OCI-LY1 (cell line): ENCODE measurements at regions not wholly inside any gene's neighbourhood (a gene's known extent, or its start where the extent isn't known, plus 50 kb on each side); places are given as distances from the start of the nearest gene placed in this dataset.

Experiments
- H2AFZ ChIP-seq: fragments of 200-600 bp; sonication (generic), shearing (Covaris generic); 2 replicates; pipeline ENCODE4 v1.6.0; 2014; ENCODE audit warnings: antibody characterized with exemption, mild to moderate bottlenecking, low read length
- H3F3A ChIP-seq: fragments of 200-600 bp; sonication (generic), shearing (Covaris generic); 2 replicates; pipeline ENCODE4 v1.6.0; 2014; ENCODE audit warnings: mild to moderate bottlenecking, antibody characterized with exemption, low read length, moderate library complexity; ENCODE audit not compliant: insufficient read depth
- H3K27ac ChIP-seq: fragments of 200-600 bp; sonication (generic); 2 replicates; pipeline ENCODE4 v1.5.1; 2014; ENCODE audit warnings: low read length, mixed run types, mild to moderate bottlenecking, low read depth; ENCODE audit not compliant: poor library complexity, severe bottlenecking
- H3K27me3 ChIP-seq: fragments of 200-600 bp; sonication (generic); 2 replicates; pipeline ENCODE4 v1.6.0; 2014; ENCODE audit warnings: antibody characterized with exemption, mild to moderate bottlenecking, low read length, moderate library complexity; ENCODE audit not compliant: insufficient read depth
- H3K36me3 ChIP-seq: fragments of 200-600 bp; sonication (generic); 2 replicates; pipeline ENCODE4 v1.6.1; 2014; ENCODE audit warnings: mild to moderate bottlenecking, antibody characterized with exemption, low read length, moderate library complexity, mixed read lengths; ENCODE audit not compliant: insufficient read depth
- H3K4me1 ChIP-seq: fragments of 200-600 bp; sonication (generic); 2 replicates; pipeline ENCODE4 v1.5.1; 2014; ENCODE audit warnings: mild to moderate bottlenecking, low read length, moderate library complexity; ENCODE audit not compliant: insufficient read depth, severe bottlenecking
- H3K4me2 ChIP-seq: fragments of 200-600 bp; sonication (generic), shearing (Covaris generic); 2 replicates; pipeline ENCODE4 v1.6.1; 2014; ENCODE audit warnings: low read length
- H3K4me3 ChIP-seq: fragments of 200-600 bp; sonication (generic); 2 replicates; pipeline ENCODE4 v1.5.1; 2014; ENCODE audit warnings: low read length, low read depth, mild to moderate bottlenecking, mixed read lengths; ENCODE audit not compliant: poor library complexity, severe bottlenecking
- H3K79me2 ChIP-seq: fragments of 200-600 bp; shearing (Covaris generic); 2 replicates; pipeline ENCODE4 v1.6.1; 2016; ENCODE audit warnings: mixed run types, low read length, mixed read lengths; ENCODE audit not compliant: insufficient read depth
- H3K9ac ChIP-seq: fragments of 200-600 bp; sonication (generic), shearing (Covaris generic); 2 replicates; pipeline ENCODE4 v1.6.1; 2014; ENCODE audit warnings: mild to moderate bottlenecking, low read length, mixed read lengths
- H3K9me2 ChIP-seq: fragments of 200-600 bp; sonication (generic), shearing (Covaris generic); 2 replicates; pipeline ENCODE4 v1.6.1; 2014; ENCODE audit warnings: low read depth, mild to moderate bottlenecking, low read length, mixed read lengths
- H3K9me3 ChIP-seq: fragments of 200-600 bp; shearing (Covaris generic); 2 replicates; pipeline ENCODE4 v1.6.1; 2014; ENCODE audit warnings: low read length, mixed read lengths
- H4K20me1 ChIP-seq: fragments of 200-600 bp; sonication (generic), shearing (Covaris generic); 2 replicates; pipeline ENCODE4 v1.6.0; 2016; ENCODE audit warnings: mild to moderate bottlenecking, low read length; ENCODE audit not compliant: insufficient read depth
- CTCF ChIP-seq: fragments of 200-600 bp; sonication (generic), shearing (Covaris generic); IDR thresholded peaks from 2 replicates; pipeline ENCODE4 v1.5.1; 2017; ENCODE audit warnings: mild to moderate bottlenecking, antibody characterized with exemption, low read length, moderate library complexity, mixed read lengths
- EZH2 ChIP-seq: fragments of 200-600 bp; sonication (generic), shearing (Covaris generic); IDR thresholded peaks from 2 replicates; pipeline ENCODE4 v1.8.0; 2017; ENCODE audit warnings: borderline replicate concordance, mixed run types, mild to moderate bottlenecking, antibody characterized with exemption, low read length, moderate library complexity, mixed read lengths

- no peaks in the 10 kb centered on the region for H3K36me3 ChIP-seq
- H3K9ac ChIP-seq = no peak overlapping the region
- H3K27me3 ChIP-seq = no peaks in the 10 kb centered on the region
- no peak for TF ChIP-seq CTCF
- no peak for TF ChIP-seq EZH2
- no peaks in the 10 kb centered on the region for H3K9me3 ChIP-seq
- no peak overlapping the region for H3K4me3 ChIP-seq
- no peak overlapping the region for H3K4me2 ChIP-seq
- no peaks in the 10 kb centered on the region for H3K79me2 ChIP-seq
- H3K9me2 ChIP-seq = no peaks in the 10 kb centered on the region
- H3K4me1 ChIP-seq = no peaks in the 10 kb centered on the region
- H3K27ac ChIP-seq = no peak overlapping the region
- H3F3A ChIP-seq = no peaks in the 10 kb centered on the region
- no peak overlapping the region for H2AFZ ChIP-seq
- no peaks in the 10 kb centered on the region for H4K20me1 ChIP-seq
Measured at GRCh38 chr5:44497606-44498005, 108.4 kb upstream of the FGF10 start.

- Histone ChIP-seq H3K4me3 (no peak overlapping the region), H2AFZ (no peak overlapping the region), H3K4me1 (no peaks in the 10 kb centered on the region), H3K9ac (no peak overlapping the region), H3K9me2 (no peaks in the 10 kb centered on the region), H3K4me2 (no peak overlapping the region), H3K79me2 (no peaks in the 10 kb centered on the region), H4K20me1 (no peaks in the 10 kb centered on the region), H3F3A (no peaks in the 10 kb centered on the region), H3K27me3 (no peaks in the 10 kb centered on the region), H3K27ac (no peak overlapping the region), H3K9me3 (no peaks in the 10 kb centered on the region), H3K36me3 (no peaks in the 10 kb centered on the region)
- TF ChIP-seq EZH2 (no peak), CTCF (no peak)
Measured at GRCh38 chr5:44495280-44495679, 106.1 kb upstream of the FGF10 start.

GRCh38 chr5:44489759-44490158 lies 100.5 kb upstream of the FGF10 start:
- no peak overlapping the region for H2AFZ ChIP-seq
- H3K4me2 ChIP-seq = no peak overlapping the region
- TF ChIP-seq EZH2 (no peak), CTCF (no peak)
- no peak overlapping the region for H3K9ac ChIP-seq
- H4K20me1 ChIP-seq = no peaks in the 10 kb centered on the region
- H3K36me3 ChIP-seq = no peaks in the 10 kb centered on the region
- H3K79me2 ChIP-seq = no peaks in the 10 kb centered on the region
- H3F3A ChIP-seq = no peaks in the 10 kb centered on the region
- H3K4me3 ChIP-seq = no peak overlapping the region
- H3K4me1 ChIP-seq = no peaks in the 10 kb centered on the region
- H3K9me3 ChIP-seq = no peaks in the 10 kb centered on the region
- no peaks in the 10 kb centered on the region for H3K27me3 ChIP-seq
- no peaks in the 10 kb centered on the region for H3K9me2 ChIP-seq
- H3K27ac ChIP-seq = no peak overlapping the region
